Neural progenitor cell (in vitro differentiated cells): ENCODE measurements at regions not wholly inside any gene's neighbourhood (a gene's known extent, or its start where the extent isn't known, plus 50 kb on each side); places are given as distances from the start of the nearest gene placed in this dataset.

ENCODE experiments used
- DNase-seq: peaks from one replicate; pipeline ENCODE4 v3.0.0-alpha.2; 2016; ENCODE audit warnings: low spot score
- H2AFZ ChIP-seq: fragments of 200-600 bp; sonication (generic); replicated peaks from 2 replicates; pipeline ENCODE4 v1.6.1; 2016; ENCODE audit warnings: antibody characterized with exemption
- H3F3A ChIP-seq: fragments of 200-600 bp; sonication (generic); 2 replicates; pipeline ENCODE4 v1.6.1; 2016; ENCODE audit warnings: antibody characterized with exemption, low read depth
- H3K27ac ChIP-seq: fragments of 200-600 bp; sonication (generic); 2 replicates; pipeline ENCODE4 v1.5.1; 2016; ENCODE audit warnings: mild to moderate bottlenecking
- H3K27me3 ChIP-seq: fragments of 200-600 bp; sonication (generic); 2 replicates; pipeline ENCODE4 v1.6.1; 2016; ENCODE audit warnings: mild to moderate bottlenecking, moderate library complexity
- H3K36me3 ChIP-seq: fragments of 200-600 bp; sonication (generic); 2 replicates; pipeline ENCODE4 v1.5.1; 2016
- H3K4me1 ChIP-seq: fragments of 200-600 bp; sonication (generic); 2 replicates; pipeline ENCODE4 v1.6.1; 2016; ENCODE audit warnings: mixed run types
- H3K4me2 ChIP-seq: fragments of 200-600 bp; sonication (generic); 2 replicates; pipeline ENCODE4 v1.6.1; 2016
- H3K4me3 ChIP-seq: fragments of 200-600 bp; sonication (generic); 2 replicates; pipeline ENCODE4 v1.5.1; 2016
- H3K79me2 ChIP-seq: fragments of 200-600 bp; sonication (generic); 2 replicates; pipeline ENCODE4 v1.6.1; 2016; ENCODE audit warnings: low read depth
- H3K9ac ChIP-seq: fragments of 200-600 bp; sonication (generic); 2 replicates; pipeline ENCODE4 v1.6.1; 2016
- H3K9me3 ChIP-seq: fragments of 200-600 bp; sonication (generic); 2 replicates; pipeline ENCODE4 v1.5.1; 2016; ENCODE audit warnings: low read depth
- H4K20me1 ChIP-seq: fragments of 200-600 bp; sonication (generic); 2 replicates; pipeline ENCODE4 v1.6.1; 2016; ENCODE audit warnings: low read depth
- H3K27ac Mint-ChIP-seq: 3 replicates; pipeline ENCODE4 v1.8.0; 2021; ENCODE audit warnings: mixed read lengths
- H3K27me3 Mint-ChIP-seq: 2 replicates; pipeline ENCODE4 v1.8.0; 2022; ENCODE audit warnings: low read depth, mild to moderate bottlenecking, inconsistent platforms, moderate library complexity, mixed read lengths; ENCODE audit not compliant: insufficient read depth
- H3K36me3 Mint-ChIP-seq: 3 replicates; pipeline ENCODE4 v1.8.0; 2021; ENCODE audit warnings: mixed read lengths
- H3K4me1 Mint-ChIP-seq: 3 replicates; pipeline ENCODE4 v1.8.0; 2021; ENCODE audit warnings: mixed read lengths
- H3K4me3 Mint-ChIP-seq: 3 replicates; pipeline ENCODE4 v1.8.0; 2021; ENCODE audit warnings: mild to moderate bottlenecking, moderate library complexity, mixed read lengths
- H3K9me3 Mint-ChIP-seq: 3 replicates; pipeline ENCODE4 v1.8.0; 2020; ENCODE audit warnings: mixed read lengths
- CTCF ChIP-seq: fragments of 200-600 bp; sonication (generic); IDR thresholded peaks from 2 replicates; pipeline ENCODE4 v1.5.1; 2017; ENCODE audit warnings: antibody characterized with exemption, mild to moderate bottlenecking
- EZH2 ChIP-seq: fragments of 200-600 bp; sonication (generic); IDR thresholded peaks from 2 replicates; pipeline ENCODE4 v1.6.1; 2017; ENCODE audit warnings: antibody characterized with exemption, mild to moderate bottlenecking, moderate library complexity
- EZH2phosphoT487 ChIP-seq: fragments of 200-600 bp; sonication (generic); IDR thresholded peaks from 2 replicates; pipeline ENCODE4 v1.6.1; 2017; ENCODE audit warnings: antibody characterized with exemption

- no peaks in the 10 kb centered on the region for H4K20me1 ChIP-seq
- H3K9me3 Mint-ChIP-seq = peaks cover 9% of the 10 kb centered on the region
- H3K36me3 ChIP-seq = no peaks in the 10 kb centered on the region
- no peak overlapping the region for H3K4me3 ChIP-seq
- H3K36me3 Mint-ChIP-seq = no peaks in the 10 kb centered on the region
- no peak overlapping the region for H3K9ac ChIP-seq
- no peak overlapping the region for H2AFZ ChIP-seq
- H3K4me3 Mint-ChIP-seq = no peak overlapping the region
- H3K27ac ChIP-seq = no peak overlapping the region
- peaks cover 2% of the 10 kb centered on the region for H3K4me1 Mint-ChIP-seq
- DNase-seq = no peak
- no peak for TF ChIP-seq CTCF
- H3K27ac Mint-ChIP-seq = no peak overlapping the region
- H3K9me3 ChIP-seq = no peaks in the 10 kb centered on the region
- no peaks in the 10 kb centered on the region for H3K27me3 ChIP-seq
- H3F3A ChIP-seq = no peaks in the 10 kb centered on the region
- no peak overlapping the region for H3K4me2 ChIP-seq
- H3K79me2 ChIP-seq = no peaks in the 10 kb centered on the region
- no peaks in the 10 kb centered on the region for H3K4me1 ChIP-seq
- H3K27me3 Mint-ChIP-seq = no peaks in the 10 kb centered on the region
Measured at GRCh38 chr22:49599039-49599438, 228.6 kb downstream of the BRD1 start.

- no peak overlapping the region for H3K27ac Mint-ChIP-seq
- no peaks in the 10 kb centered on the region for H3K4me1 ChIP-seq
- no peak overlapping the region for H3K9ac ChIP-seq
- H3K36me3 Mint-ChIP-seq = no peaks in the 10 kb centered on the region
- H3K27me3 Mint-ChIP-seq = no peaks in the 10 kb centered on the region
- no peak overlapping the region for H3K4me2 ChIP-seq
- no peak for DNase-seq
- H3K27ac ChIP-seq = no peak overlapping the region
- H3K79me2 ChIP-seq = no peaks in the 10 kb centered on the region
- peaks cover 2% of the 10 kb centered on the region for H3K4me1 Mint-ChIP-seq
- H3K4me3 Mint-ChIP-seq = no peak overlapping the region
- no peaks in the 10 kb centered on the region for H3F3A ChIP-seq
- H3K4me3 ChIP-seq = no peak overlapping the region
- H3K27me3 ChIP-seq = no peaks in the 10 kb centered on the region
- H2AFZ ChIP-seq = no peak overlapping the region
- no peak for TF ChIP-seq EZH2phosphoT487
- no peak for TF ChIP-seq EZH2
- TF ChIP-seq CTCF = no peak
- no peaks in the 10 kb centered on the region for H4K20me1 ChIP-seq
- no peaks in the 10 kb centered on the region for H3K9me3 ChIP-seq
- no peaks in the 10 kb centered on the region for H3K36me3 ChIP-seq
- H3K9me3 Mint-ChIP-seq = peaks cover 5% of the 10 kb centered on the region
Measured at GRCh38 chr22:49598338-49598737, 229.3 kb downstream of the BRD1 start.

- no peaks in the 10 kb centered on the region for H3K79me2 ChIP-seq
Measured at GRCh38 chr22:49597428-49598039, 230.1 kb downstream of the BRD1 start.

More at GRCh38 chr22:49597428-49598039, 230.1 kb downstream of the BRD1 start:
- Mint-ChIP-seq H3K27me3 (no peaks in the 10 kb centered on the region), H3K36me3 (no peaks in the 10 kb centered on the region), H3K4me1 (peaks cover 2% of the 10 kb centered on the region), H3K9me3 (peaks cover 5% of the 10 kb centered on the region), H3K27ac (no peak overlapping the region), H3K4me3 (no peak overlapping the region)
- no peak for DNase-seq
- Histone ChIP-seq H3K4me2 (no peak overlapping the region), H3K9me3 (no peaks in the 10 kb centered on the region), H3K4me3 (no peak overlapping the region), H3K4me1 (no peaks in the 10 kb centered on the region), H2AFZ (no peak overlapping the region), H3K27me3 (no peaks in the 10 kb centered on the region), H3K9ac (no peak overlapping the region), H3K27ac (no peak overlapping the region), H3F3A (no peaks in the 10 kb centered on the region), H3K36me3 (no peaks in the 10 kb centered on the region), H4K20me1 (no peaks in the 10 kb centered on the region)
- no peak for TF ChIP-seq EZH2
- no peak for TF ChIP-seq EZH2phosphoT487
- TF ChIP-seq CTCF = no peak
